NCI-H82 treated with DMSO at 0.1 percent for 48 hours (cell line): ENCODE measurements at regions not wholly inside any gene's neighbourhood (a gene's known extent, or its start where the extent isn't known, plus 50 kb on each side); places are given as distances from the start of the nearest gene placed in this dataset.
A peak's percentile ranks its signal among the peaks of the same experiment; 100 is the strongest.
"Not testable (repeated sequence)": the region's sequence is repeated elsewhere in the genome, so short reads cannot be mapped to it uniquely, and the experiment has no call there.

Source experiments
- DNase-seq: peaks from one replicate; lab custom pipeline; 2025; ENCODE audit not compliant: unreplicated experiment; lab: John Stamatoyannopoulos, UW

DNA sequence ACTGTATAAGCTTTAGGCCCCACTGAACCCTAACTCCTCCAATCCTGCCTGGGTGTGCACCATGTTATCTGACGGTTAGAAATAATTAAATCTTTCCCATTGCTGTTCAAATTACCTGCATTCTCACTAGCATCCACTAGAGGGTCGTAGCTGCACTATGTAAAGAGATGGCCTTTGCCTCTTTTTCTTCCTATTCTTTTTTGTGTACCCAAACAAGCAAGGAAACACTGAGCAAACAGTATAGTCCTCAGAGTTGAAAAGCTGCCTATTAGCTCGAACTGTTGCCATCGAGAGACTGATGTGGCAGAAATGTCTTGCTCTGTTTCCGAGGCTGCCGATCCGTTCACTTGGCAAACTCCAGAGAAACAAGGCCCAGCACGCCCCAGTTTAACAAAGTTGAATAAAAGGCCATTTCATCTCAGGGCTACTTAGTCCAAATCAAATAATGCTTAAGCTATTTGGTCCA is 163.8 kb upstream of the TRPM3 start:
- DNase-seq = peak; percentile 42

DNA sequence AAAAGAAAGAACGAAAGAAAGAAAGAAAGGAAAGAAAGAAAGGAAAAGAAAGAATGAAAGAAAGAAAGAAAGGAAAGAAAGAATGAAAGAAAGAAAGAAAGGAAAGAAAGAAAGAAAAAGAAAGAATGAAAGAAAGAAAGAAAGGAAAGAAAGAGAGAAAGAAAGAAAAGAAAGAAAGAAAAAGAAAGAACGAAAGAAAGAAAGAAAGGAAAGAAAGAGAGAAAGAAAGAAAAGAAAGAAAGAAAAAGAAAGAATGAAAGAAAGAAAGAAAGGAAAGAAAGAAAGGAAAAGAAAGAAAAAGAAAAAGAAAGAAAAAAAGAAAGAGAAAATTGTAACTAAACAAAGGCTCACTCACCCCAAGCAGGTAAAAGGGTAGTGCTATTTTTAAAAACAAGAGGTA is 160.7 kb upstream of the TRPM3 start:
- DNase-seq = not testable (repeated sequence)

DNA sequence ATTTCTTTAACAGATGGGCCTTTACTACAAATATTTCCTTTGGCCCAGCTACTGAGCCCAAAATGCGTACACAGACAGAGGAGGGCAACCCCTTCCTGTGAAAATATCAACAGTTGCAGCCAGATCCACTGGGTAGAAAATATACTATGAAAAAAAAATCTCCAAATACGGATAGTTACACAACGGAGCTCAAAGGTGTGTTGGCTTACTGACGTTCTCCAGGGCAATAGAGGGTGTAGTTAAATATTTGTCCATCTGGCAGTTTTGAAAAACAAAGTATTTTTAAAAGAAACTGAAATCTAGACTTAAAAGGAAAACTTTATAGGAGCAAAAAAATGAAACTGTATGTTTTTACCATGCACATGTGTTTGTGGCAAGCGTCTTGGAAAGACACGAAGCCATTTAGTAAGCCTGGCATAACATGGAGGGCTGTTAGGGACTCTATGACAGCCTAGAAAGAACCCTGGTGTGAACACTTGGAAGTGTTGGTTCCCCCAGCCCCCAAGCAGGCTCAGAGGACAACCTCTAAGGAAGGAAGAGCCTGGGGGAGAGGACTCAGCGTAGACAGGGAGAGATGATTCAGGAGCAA is 157.8 kb upstream of the TRPM3 start:
- DNase-seq = no peak

DNA sequence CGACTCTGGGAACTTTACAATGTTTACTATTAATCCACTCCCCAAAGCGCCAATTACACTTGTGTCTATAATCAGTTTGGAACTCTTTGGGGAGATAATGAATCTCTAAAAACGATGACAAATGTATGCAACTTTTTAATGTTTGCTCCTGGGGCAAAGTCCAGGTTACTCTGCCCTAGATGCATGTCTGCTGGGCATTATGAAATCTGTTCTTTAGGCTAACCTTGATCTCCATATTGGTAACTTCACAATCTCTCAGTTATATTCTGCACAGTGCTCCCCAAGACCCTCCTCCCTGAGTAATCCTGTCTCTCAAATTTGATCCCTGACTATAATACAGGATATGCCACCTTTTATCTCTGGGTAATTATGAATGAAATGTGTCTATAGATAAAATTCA is 152.2 kb upstream of the TRPM3 start:
- no peak for DNase-seq

DNA sequence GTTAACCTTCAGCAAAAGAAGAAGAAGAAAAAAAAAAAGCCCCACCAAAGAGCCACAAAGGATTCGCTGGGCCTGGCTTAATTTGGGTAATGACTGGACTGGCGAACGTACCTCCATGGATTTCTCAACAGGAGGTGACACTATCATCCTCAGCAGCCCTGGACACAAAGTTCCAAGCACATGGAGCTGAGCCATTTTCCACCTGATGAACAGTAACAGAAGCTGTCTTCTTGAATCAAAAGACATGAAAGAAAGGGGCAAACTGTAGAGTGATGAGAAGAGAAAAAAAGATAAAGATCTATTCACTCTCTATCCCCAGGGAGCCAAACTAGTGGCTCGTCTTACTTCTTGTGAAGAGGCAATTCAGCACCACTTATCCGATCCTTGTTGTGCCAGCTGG is 150.2 kb upstream of the TRPM3 start:
- DNase-seq = no peak

DNA sequence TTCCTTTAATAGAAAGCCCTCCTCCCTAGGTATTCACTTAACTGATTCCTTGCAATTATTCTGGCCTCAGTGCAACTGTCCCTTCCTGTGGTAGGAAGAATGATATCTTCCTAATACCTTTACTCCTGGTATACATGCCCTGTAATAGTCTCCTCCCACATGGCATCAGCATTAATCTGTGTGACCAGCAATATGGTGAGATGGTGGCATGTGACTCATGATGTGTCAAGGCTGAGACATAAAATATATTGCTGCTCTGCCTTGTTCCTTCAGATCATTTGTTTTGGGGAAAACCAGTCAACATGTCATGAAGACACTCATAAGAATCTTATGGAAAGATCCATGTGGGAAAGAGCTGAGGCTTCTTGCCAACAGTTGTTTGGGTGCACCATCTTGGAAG is 149.1 kb upstream of the TRPM3 start:
- no peak for DNase-seq

DNA sequence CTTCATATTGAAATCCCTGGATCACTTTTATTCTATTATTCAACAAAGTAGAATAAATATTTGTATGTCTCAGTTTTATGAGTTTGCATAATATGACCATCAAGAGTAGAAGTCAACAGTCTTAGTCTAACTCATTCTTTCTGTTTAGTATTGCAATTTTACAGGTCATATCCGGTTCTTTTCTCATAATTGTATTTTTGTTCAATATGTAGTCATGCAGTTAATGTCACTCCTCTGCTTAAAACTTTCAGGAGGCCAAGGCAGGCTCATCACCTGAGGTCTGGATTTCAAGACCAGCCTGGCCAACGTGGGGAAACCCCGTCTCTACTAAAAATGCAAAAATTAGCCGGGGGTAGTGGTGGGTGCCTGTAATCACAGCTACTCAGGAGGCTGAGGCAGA is 148.4 kb upstream of the TRPM3 start:
- no peak for DNase-seq

DNA sequence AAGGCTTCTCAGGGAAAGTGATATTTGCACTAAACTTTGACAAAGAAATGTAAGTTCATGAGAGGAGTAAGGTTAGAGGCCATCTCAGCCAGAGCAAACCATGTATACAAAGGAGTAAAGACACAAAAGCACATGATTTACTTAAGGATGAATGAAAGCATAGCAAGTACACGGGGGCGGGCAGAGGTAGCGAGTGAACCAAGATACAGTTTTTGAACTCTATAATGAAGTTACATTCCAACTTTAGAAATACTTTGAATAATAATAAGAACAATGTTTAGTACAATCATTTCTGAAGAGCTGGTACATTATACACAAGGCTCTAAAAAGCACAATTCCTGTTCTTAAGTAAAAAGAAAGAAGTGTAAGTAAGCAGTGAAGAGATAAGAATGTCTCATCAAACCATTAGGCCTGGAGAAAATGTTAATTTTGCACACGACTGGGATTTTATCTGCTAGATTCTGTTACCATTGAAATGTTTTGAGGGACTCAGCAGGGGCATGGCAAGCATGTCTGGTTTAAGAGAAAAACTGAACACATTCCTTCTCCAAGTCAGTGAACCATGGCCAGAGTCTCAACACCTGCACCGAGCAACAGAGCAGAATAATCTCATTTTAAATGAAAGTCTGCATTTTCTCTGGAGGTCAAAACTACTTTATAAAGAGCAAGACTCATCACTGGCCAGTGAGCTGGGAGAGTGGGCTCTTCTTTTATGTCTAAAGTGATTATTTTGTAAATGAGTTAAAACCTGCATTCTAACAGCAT is 147.6 kb upstream of the TRPM3 start:
- DNase-seq = no peak

DNA sequence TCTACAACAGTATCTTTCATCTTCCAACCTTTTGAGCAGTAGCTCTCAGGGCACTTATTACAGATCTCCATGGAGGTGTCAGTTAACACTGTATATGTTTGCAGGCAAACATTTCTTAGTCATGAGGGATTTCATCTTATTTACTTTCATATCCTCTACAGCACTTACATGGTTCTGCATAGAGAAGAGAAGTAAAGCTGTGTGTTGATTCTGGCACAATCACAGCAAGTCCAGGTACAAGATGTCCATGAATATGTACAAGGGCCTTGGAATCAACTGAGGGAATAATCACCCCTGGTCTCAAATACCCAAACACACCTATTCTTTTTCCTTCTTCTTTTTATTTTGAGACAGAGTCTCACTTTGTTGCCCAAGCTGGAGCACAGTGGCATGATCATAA is 142.0 kb upstream of the TRPM3 start:
- DNase-seq = no peak

DNA sequence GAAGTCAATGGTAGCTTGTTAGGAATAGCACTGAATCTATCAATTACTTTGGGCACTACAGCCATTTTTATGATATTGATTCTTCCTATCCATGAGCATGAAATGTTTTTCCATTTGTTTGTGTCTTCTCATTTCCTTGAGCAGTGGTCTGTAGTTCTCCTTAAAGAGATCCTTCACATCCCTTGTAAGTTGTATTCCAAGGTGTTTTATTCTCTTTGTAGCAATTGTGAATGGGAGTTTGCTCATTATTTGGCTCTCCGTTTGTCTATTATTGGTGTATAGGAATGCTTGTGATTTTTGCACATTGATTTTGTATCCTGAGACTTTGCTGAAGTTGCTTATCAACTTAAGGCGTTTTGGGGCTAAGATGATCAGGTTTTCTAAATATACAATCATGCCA is 139.0 kb upstream of the TRPM3 start:
- DNase-seq = not testable (repeated sequence)

DNA sequence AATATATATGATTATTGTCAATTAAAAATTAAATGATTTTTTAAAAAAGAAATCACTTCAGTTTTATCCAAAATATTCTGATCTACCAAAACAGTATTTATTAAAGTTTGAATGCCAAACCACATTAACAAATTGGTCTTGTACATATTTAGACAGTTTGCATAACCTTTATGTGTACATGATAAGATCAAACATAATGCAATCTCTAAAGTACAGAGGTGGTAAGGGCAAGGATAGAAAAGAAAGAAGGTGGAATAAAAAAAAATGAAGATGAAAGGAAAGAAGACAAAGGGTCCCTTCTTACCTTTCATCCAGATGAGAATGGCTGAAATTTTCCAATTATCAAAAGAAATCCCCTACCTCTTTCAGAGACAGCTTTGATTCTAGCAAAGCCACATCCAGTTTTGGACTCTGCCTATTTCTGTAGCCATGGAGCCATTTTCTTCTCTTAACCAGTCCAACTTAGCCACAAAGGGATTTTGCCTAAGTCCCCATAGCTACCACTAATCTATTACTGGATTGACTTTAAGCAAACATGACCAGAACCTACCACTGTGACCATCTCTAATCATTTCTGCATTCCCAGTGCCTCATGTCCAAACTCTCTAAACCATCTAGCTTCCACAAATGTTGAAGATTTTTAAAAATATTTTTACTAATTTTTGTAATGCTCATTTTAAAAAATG is 133.3 kb upstream of the TRPM3 start:
- DNase-seq = no peak

DNA sequence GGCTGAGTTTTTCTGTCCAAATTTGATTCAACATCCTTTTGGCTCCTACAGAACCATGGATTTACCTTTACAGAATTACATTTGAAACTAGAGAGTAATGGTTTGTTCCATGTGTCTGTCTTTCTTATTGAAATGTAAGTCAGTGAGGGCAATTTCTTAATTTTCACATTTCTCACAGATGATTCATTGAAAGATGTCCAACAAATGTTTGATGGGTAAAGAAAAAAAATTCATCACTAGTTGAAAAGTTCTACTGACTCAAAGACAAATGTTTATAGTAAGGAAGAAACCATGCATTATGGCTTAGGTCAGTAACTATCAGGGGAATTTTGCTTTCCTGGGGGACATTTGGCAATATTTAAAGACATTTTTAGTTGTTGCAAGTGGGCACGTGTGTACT is 131.6 kb upstream of the TRPM3 start:
- DNase-seq = no peak

DNA sequence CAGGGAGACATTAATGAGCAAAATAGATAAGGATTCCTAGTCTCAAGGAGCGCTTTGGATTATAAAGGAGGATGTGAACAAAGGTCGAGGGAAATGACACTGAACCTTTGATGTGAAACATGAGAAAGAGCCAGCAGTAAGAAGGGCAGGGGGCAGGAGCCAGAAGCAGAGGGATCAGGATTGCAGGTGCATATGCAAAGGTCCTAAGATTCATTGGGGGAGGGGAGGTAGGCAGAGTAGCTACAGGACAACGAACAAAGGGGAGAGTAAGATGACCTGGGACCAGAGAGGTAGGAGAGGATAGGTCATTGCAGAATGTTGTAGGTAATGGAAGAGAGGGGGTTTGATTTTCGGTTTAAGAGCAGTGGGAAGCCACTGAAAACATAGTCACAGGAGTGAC is 129.2 kb upstream of the TRPM3 start:
- no peak for DNase-seq

DNA sequence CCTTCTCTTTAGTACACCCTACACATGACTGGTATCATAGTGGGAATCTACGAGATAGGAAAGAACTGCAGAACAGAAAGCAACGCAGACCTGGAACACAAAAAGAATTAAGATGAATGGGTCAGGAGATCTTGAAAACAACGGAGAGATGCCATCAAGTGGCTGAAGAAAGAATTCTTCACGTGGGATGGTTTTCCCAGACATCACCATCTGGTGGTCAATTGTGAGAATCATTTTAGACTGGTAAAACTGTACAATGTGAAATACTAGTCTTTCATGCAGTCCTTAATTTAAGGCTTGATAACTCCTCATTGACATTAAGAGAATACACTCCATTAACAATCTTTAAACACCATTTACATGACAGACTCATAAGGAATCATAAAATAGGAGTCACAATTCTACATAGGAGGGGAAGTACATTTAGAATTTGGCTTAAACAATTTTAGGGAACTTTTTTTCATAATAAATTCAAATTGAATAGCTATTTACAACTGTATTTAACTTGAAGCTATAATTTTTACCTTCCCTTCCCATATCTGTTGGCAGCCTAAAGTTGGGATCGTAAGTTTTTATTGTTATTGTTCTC is 128.4 kb upstream of the TRPM3 start:
- peak; percentile 56 for DNase-seq

DNA sequence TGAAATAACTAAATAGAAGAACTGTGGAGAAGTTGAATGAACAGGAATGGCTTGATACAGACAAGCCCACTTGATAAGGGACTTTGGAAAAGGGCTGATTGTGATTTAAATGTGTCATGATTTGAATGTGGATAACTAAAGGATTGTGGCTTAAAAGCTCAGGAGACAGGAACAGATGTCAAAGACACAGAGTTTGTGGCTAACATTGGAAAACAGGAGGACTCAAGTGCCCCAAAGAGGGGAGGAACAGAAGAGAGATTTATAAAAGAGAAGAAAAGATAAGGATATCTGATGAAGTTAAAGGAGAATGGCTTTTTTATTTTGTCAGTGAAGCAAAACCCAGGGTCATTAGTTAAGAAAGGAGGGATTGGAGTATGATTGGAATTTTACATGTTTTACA is 124.2 kb upstream of the TRPM3 start:
- peak; percentile 44 for DNase-seq

DNA sequence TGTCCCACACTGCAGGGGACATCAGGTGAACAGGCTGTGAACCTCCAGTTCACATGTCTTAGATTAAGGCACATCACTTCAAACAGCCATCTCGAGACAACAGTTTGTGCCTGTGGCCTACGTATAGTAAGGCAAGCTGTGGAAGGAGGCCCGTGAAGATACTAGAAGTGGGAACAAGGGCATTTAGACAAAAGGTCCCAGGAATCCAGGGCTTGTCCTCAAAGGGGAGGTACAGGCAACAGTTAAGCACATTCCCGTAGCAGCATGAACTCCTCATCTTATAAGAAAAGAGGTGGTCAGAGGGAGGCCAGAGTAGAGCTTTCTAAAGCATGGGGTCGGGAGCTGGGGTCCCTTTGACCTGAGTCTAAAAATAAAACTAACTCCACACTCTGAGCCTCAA is 122.5 kb upstream of the TRPM3 start:
- no peak for DNase-seq

DNA sequence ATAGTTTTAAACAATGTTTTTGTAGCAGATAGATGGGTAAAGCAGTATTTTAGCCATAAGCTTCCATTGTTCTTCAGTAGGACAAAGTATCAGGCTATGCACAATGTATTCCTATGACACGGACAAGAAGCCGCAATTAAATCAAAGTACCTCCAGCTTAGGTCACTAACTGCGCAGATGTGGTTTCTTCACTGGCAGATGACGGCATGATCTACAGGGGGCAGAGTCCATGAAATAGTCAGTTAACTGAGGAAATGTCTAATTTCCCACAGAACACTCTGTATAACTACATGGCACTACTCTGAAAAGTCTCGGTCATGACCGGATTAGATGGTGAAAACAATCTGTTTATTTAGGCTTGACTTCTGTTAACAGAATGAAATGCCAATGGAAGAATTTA is 120.7 kb upstream of the TRPM3 start:
- no peak for DNase-seq

DNA sequence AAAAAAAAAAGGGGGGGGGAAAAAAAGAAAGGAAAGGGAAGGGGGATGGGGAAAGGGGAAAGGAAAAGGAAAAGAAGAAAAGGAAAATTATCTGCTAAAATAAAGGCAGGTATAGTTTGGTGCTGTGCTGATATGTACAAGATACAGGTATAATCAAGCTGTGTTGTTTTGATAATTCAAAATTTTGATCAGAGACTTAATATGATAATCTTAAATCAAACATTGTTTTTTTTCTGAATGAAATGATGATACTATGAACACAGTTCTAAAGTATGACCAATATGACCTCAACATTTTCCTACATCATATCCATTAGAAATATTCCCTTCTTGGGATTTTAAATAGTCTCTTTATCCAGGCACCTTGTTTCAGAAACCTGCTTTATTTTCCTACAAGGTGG is 115.6 kb upstream of the TRPM3 start:
- DNase-seq = no peak

DNA sequence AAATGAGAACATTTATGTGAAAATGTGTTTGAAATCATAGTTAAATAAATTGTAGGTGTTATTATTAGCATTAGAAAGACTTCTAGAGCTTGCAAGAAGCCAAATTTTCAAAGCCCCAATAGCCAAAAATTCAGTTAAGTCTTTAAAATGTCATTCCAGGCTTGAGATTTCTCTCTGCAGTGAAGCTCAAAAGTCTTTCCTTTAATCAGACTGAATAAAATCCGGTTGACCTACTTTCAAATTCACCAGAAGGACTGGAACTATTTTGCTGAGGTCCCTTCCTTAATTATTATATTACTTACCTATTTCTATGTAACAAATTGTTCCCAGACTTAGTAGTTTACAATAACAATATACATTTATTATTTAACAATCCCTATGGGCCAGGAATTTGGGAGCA is 112.2 kb upstream of the TRPM3 start:
- no peak for DNase-seq

DNA sequence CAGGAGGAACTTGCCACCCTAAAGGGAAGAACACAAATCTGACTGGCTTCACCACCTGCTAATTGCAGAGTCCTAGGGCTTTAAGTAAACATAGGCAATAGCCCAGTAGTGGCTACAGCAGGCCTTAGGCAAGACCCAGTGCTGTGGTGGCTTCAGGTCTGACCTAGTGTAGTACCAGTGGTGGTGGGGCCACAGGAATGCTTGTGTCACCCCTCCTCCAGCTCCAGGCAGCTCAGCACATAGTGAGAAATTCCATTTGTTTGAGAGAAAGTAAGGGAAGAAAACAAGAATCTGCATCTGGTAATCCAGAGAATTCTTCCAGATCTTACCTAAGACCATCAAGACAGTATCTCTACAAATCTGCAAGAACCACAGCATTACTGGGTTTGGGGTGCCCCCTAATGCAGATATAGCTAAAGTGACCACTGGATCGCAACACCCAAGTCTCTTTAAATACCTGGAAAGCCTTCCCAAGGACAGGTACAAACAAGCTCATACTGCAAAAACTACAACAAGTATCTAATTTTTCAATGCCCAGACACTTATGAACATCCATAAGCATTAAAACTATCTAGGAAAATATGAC is 102.6 kb upstream of the TRPM3 start:
- DNase-seq = no peak

DNA sequence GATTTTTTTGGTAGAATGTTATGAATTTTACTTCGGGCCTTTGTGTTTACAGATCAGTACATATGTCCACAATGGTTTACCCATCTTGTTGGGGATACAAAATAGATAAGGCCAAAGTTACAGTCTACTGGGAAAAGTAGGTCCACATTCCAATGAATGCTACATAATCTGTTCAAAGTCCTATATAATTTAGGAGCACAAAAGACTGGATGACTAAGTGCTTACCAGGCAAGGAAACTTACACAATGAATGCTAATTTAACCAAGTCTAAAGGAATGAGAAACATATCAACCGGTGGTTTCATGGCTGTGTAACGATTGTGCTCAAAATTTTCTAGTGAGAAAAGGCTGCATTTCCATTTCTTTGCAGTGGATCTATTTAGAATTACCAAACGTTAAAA is 97.4 kb upstream of the TRPM3 start:
- no peak for DNase-seq

DNA sequence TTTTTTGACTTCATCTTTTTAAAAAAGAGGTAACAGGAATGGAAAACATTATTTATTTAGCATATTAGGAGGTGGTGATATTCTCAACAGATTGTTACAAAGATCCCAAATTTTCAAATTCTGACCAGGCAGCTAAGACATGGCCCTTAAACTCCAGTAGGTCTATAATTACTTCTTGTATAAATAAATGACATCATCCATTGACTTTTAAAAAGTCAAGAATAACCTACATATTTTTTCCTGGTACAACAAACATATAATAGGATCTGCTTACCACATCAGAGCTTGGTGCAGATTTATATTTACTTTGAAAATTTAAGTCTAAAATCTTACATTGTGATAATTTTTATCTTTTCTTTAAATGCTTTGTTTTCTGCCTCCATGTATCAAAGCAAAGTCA is 92.2 kb upstream of the TRPM3 start:
- no peak for DNase-seq
